GM19043 (cell line): ENCODE measurements at regions not wholly inside any gene's neighbourhood (a gene's known extent, or its start where the extent isn't known, plus 50 kb on each side); places are given as distances from the start of the nearest gene placed in this dataset.
A peak's percentile ranks its signal among the peaks of the same experiment; 100 is the strongest.
"Not testable (repeated sequence)": the region's sequence is repeated elsewhere in the genome, so short reads cannot be mapped to it uniquely, and the experiment has no call there.

Source experiments
- ATAC-seq: cut with Tn5 transposase; IDR thresholded peaks from one replicate; pipeline ENCODE4 v1.9.1; 2021; ENCODE audit warnings: low read depth; ENCODE audit not compliant: unreplicated experiment

GRCh38 chr6:130494729-130495128, 128.9 kb downstream of the TMEM200A start:
- ATAC-seq, result no peak

- no peak for ATAC-seq
Observed at GRCh38 chr6:130500693-130501092, 134.9 kb downstream of the TMEM200A start.

DNA sequence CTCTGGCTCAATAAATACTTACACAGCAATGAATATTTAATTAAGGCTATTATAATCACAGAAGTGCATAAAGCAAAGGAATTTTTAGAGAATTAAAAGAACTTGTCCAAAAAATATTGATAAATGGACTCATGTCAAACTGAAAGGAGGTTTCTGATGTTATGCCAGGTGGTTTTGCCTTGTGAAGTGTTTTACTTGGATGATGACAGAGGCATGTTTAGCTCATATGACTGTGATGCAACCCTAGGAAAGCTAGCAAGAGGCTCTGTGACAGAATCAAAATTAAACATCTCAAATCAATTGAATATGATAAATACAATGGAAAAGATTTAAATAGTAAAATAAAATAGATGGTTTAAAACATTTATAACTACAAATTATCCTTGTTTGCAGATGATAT, 137.3 kb downstream of the TMEM200A start:
- no peak for ATAC-seq

- ATAC-seq, result no peak
Observed at GRCh38 chr6:130505808-130506598, 140.2 kb downstream of the TMEM200A start.

GRCh38 chr6:130507005-130507665, 141.3 kb downstream of the TMEM200A start:
- ATAC-seq, result not testable (repeated sequence)

DNA sequence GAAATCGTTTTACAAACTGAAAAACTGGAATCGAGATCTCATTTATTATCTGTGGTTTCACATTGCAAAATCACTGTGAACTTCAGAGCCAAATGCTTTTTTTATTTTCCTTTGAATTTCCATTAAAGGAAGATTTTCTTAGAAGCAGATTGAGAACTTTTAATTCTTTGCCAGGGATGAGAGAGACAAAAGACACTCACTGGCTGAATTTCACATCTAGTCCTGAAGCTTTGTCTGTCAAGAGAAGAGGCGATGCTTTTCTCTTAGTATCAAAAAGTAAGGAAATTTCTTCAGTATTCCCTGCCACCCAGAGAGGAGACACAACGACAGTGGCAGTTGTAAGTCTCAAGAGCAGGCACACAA, 141.8 kb downstream of the TMEM200A start:
- no peak for ATAC-seq

GRCh38 chr6:130513770-130514169, 148.0 kb downstream of the TMEM200A start:
- ATAC-seq, result peak; percentile 46

DNA sequence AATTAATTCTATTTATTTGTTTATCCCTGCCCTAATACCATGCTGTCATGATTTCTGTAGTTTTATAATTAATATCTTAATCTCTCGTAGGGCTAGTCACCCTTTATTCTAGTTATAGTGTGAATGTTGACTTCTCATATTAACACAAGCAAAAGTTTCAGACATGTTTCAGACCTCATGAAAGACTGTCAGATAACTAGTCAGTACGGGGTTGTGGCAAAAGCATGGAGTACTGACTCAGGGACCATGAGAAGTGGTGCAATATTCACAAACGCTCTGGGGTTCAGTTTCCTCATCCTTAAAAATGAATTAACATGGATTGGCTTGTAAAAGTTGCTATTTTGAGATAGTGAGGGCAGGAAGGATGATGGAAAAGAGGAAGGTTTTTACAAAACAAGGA, 148.9 kb downstream of the TMEM200A start:
- no peak for ATAC-seq

DNA sequence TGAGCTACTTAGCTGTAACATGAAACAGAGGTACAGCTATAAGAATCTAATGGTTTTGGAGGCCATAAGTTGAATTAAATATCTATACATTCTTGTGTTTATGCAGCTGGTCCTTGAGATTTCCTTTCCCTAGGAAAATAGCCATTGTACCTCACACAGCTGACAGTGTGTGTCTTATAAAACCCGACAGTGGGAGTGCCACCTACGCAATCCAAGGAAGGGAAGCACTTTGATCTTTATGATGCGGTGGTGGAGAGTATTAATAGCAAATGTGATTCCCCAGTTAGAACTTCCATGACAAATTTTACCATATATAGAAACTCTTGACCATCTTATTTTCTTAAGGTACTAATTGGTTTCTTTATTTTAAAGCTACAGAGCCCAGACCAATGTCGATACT, 149.5 kb downstream of the TMEM200A start:
- no peak for ATAC-seq

DNA sequence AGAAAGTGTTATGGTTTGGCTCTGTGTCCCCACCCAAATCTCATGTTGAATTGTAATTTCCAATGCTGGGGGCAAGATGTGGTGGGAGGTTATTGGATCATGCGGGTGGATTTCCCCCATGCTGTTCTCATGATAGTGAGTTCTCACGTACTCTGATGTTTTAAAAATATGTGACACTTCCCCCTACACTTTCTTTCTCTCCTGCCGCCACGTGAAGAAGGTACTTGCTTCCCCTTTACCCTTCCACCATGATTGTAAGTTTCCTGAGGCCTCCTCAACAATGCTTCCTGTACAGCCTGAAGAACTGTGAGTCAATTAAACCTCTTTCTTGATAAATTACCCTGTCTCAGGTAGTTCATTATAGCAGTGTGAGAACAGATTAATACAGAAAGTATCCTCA, 150.8 kb downstream of the TMEM200A start:
- ATAC-seq, result no peak

DNA sequence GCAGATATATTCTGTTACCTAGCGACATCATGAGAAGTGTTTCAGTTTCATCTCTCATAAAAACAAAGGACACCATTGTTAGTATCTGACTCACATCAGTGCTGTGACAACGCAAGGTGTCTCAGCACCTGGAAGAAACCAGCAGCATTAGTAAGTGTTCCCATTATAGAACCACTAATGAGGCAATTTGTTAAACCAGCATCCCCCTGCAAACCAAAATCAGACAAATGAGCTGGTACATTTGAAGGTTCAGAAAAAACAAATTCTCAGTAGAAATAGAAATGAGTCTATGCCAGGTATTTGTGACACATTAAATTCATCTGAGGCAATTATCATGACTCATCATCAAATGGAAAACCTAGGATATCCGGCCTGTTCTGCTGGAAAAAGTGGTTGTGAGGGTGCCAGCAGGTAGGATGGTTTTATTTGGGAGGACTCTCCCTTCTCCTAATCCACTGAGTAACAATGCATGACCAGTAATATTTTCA, 151.7 kb downstream of the TMEM200A start:
- peak; percentile 86 for ATAC-seq

GRCh38 chr6:130518588-130518987, 152.8 kb downstream of the TMEM200A start:
- ATAC-seq, result no peak

- ATAC-seq, result no peak
Observed at GRCh38 chr6:130520221-130520620, 154.4 kb downstream of the TMEM200A start.

GRCh38 chr6:130520801-130521200, 155.0 kb downstream of the TMEM200A start:
- no peak for ATAC-seq

- ATAC-seq, result no peak
Observed at GRCh38 chr6:130524552-130524951, 158.7 kb downstream of the TMEM200A start.

DNA sequence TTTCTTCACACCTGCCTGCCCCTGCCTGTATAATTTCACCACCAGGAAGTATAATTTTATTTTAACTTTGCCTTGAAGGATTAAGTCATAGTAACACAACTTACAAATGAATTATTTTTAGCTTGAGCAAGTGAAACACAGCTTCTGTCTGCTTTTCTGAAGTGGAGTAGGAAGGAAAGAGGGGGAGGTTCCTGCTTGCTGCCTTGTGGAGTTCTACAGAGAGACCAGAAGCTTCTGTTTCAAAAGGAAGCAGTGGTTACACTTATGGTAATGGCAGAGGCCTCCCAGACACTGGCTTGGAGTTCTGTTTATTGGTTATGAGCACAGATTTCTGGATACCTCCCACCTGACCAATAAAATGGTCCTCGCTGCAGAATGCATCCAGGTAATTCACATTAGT, 159.6 kb downstream of the TMEM200A start:
- ATAC-seq, result no peak

GRCh38 chr6:130526466-130526865, 160.6 kb downstream of the TMEM200A start:
- no peak for ATAC-seq

- ATAC-seq, result no peak
Observed at GRCh38 chr6:130527173-130527572, 161.4 kb downstream of the TMEM200A start.

GRCh38 chr6:130529569-130530149, 163.8 kb downstream of the TMEM200A start:
- no peak for ATAC-seq

- ATAC-seq, result no peak
Observed at GRCh38 chr6:130534627-130535026, 168.8 kb downstream of the TMEM200A start.

GRCh38 chr6:130535242-130535641, 169.4 kb downstream of the TMEM200A start:
- no peak for ATAC-seq

GRCh38 chr6:130537447-130537846, 171.6 kb downstream of the TMEM200A start:
- no peak for ATAC-seq
